Mesenchymal stem cell (in vitro differentiated cells and primary cell): ENCODE measurements at regions not wholly inside any gene's neighbourhood (a gene's known extent, or its start where the extent isn't known, plus 50 kb on each side); places are given as distances from the start of the nearest gene placed in this dataset.

Experiments used
- DNase-seq: peaks from one replicate; pipeline ENCODE4 v3.0.0-alpha.2; 2013
- H2AFZ ChIP-seq: one replicate; pipeline ENCODE4 v1.6.1; 2013; ENCODE audit warnings: low read depth, mild to moderate bottlenecking, control low read depth, inconsistent platforms, low read length, moderate library complexity
- H2AK5ac ChIP-seq: 2 replicates; pipeline ENCODE4 v1.6.1; 2013; ENCODE audit warnings: low read length, moderate library complexity, mild to moderate bottlenecking, inconsistent platforms; ENCODE audit not compliant: severe bottlenecking
- H2BK120ac ChIP-seq: one replicate; pipeline ENCODE4 v1.6.1; 2013; ENCODE audit warnings: low read depth, mild to moderate bottlenecking, inconsistent platforms, low read length, moderate library complexity
- H2BK12ac ChIP-seq, 2 experiments: one replicate each; pipeline ENCODE4 v1.6.1; 2013; ENCODE audit warnings: inconsistent platforms in 2 of 2, low read length in 2 of 2, mild to moderate bottlenecking in 2 of 2, moderate library complexity in 2 of 2, control low read depth in 1 of 2
- H2BK15ac ChIP-seq: one replicate; pipeline ENCODE4 v1.6.1; 2013; ENCODE audit warnings: mild to moderate bottlenecking, low read depth, inconsistent platforms; ENCODE audit not compliant: poor library complexity, severe bottlenecking
- H2BK5ac ChIP-seq: 2 replicates; pipeline ENCODE4 v1.6.1; 2013; ENCODE audit warnings: low read depth, mild to moderate bottlenecking, low read length, control low read depth, inconsistent platforms; ENCODE audit not compliant: poor library complexity, severe bottlenecking
- H3K14ac ChIP-seq, 2 experiments: one replicate each; pipeline ENCODE4 v1.6.1; 2013; ENCODE audit warnings: inconsistent platforms in 2 of 2, low read length in 2 of 2, control low read depth in 1 of 2, mild to moderate bottlenecking in 1 of 2, moderate library complexity in 1 of 2
- H3K18ac ChIP-seq, 2 experiments: one replicate each; pipeline ENCODE4 v1.6.1; 2013; ENCODE audit warnings: inconsistent platforms in 2 of 2, low read length in 2 of 2, control low read depth in 1 of 2, low read depth in 1 of 2, mild to moderate bottlenecking in 1 of 2
- H3K23ac ChIP-seq, 2 experiments: one replicate each; pipeline ENCODE4 v1.6.1; 2013; ENCODE audit warnings: inconsistent platforms in 2 of 2, low read length in 2 of 2, mild to moderate bottlenecking in 2 of 2, moderate library complexity in 2 of 2, control low read depth in 1 of 2
- H3K27ac ChIP-seq: 2 replicates; pipeline ENCODE4 v1.5.1; 2013; ENCODE audit warnings: mild to moderate bottlenecking, moderate library complexity, low read length, control low read depth, inconsistent platforms; ENCODE audit not compliant: poor library complexity, severe bottlenecking
- H3K27me3 ChIP-seq, 2 experiments: 2 replicates each; pipeline versions ENCODE4 v1.6.1 to v1.7.0; 2013; ENCODE audit warnings: low read length in 2 of 2, mild to moderate bottlenecking in 2 of 2, moderate library complexity in 2 of 2, control low read depth in 1 of 2, inconsistent platforms in 1 of 2; ENCODE audit not compliant: control insufficient read depth in 1 of 2, insufficient read depth in 1 of 2
- H3K36me3 ChIP-seq, 2 experiments: 2 replicates each; pipeline versions ENCODE4 v1.6.1 to v1.7.0; 2013; ENCODE audit warnings: low read length in 2 of 2, control low read depth in 1 of 2, inconsistent platforms in 1 of 2, low read depth in 1 of 2, mild to moderate bottlenecking in 1 of 2; ENCODE audit not compliant: insufficient read depth in 2 of 2, control insufficient read depth in 1 of 2
- H3K4ac ChIP-seq, 2 experiments: one replicate each; pipeline ENCODE4 v1.6.1; 2013; ENCODE audit warnings: inconsistent platforms in 2 of 2, low read length in 2 of 2, mild to moderate bottlenecking in 2 of 2, moderate library complexity in 2 of 2, control low read depth in 1 of 2, low read depth in 1 of 2
- H3K4me1 ChIP-seq: 2 replicates; pipeline ENCODE4 v1.6.1; 2013; ENCODE audit warnings: low read depth, low read length, control low read depth; ENCODE audit not compliant: control insufficient read depth, insufficient read depth
- H3K4me2 ChIP-seq: 2 replicates; pipeline ENCODE4 v1.6.1; 2013; ENCODE audit warnings: low read length, mild to moderate bottlenecking, inconsistent platforms; ENCODE audit not compliant: poor library complexity, severe bottlenecking
- H3K4me3 ChIP-seq, 2 experiments: 2 replicates each; pipeline versions ENCODE4 v1.5.1 to v1.7.0; 2013; ENCODE audit warnings: low read length in 2 of 2, mild to moderate bottlenecking in 2 of 2, control low read depth in 1 of 2, low read depth in 1 of 2; ENCODE audit not compliant: insufficient read depth in 1 of 2
- H3K79me1 ChIP-seq: replicated peaks from 2 replicates; pipeline ENCODE4 v1.6.1; 2013; ENCODE audit warnings: mild to moderate bottlenecking, control low read depth, low read length, inconsistent platforms; ENCODE audit not compliant: poor library complexity, severe bottlenecking
- H3K9ac ChIP-seq: 2 replicates; pipeline ENCODE4 v1.7.0; 2013; ENCODE audit warnings: mild to moderate bottlenecking, low read length, moderate library complexity
- H3K9me3 ChIP-seq: 2 replicates; pipeline ENCODE4 v1.7.0; 2013; ENCODE audit warnings: mild to moderate bottlenecking, low read length; ENCODE audit not compliant: control insufficient read depth
- H4K8ac ChIP-seq: one replicate; pipeline ENCODE4 v1.6.1; 2013; ENCODE audit warnings: inconsistent platforms, mild to moderate bottlenecking, low read length, moderate library complexity
- H4K91ac ChIP-seq: one replicate; pipeline ENCODE4 v1.6.1; 2013; ENCODE audit warnings: mild to moderate bottlenecking, low read length, inconsistent platforms
- WGBS: methylation state at CpG from one replicate; pipeline ENCODE4 v1.1.7; 2013; ENCODE audit warnings: mixed read lengths; 5-methylcytosine and 5-hydroxymethylcytosine counted together

DNA sequence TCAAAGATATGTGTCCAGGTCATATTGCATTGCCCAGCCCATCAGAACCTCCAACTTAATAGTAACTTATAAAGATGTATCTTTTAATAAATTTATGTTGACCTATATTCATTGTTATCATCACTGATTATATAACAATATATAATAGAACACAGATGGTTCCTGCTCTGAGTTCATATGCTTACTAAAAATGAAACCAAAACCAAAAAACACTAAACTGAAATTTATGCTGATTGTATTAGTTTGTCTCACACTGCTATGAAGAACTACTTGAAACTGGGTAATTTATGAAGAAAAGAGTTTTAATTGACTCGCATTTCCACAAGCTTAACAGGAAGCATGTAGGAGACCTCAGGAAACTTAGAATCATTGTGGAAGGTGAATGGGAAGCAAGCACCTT is 462.5 kb upstream of the TYRP1 start:
- Histone ChIP-seq H3K79me1 (no peaks in the 10 kb centered on the region), H3K9ac (no peak overlapping the region), H2BK120ac (no peak overlapping the region), H3K4me1 (no peaks in the 10 kb centered on the region), H3K18ac (no peak overlapping the region), H3K14ac (no peak overlapping the region), H2AK5ac (no peak overlapping the region), H2BK12ac (no peak overlapping the region), H2BK5ac (no peak overlapping the region), H3K27me3 (no peaks in the 10 kb centered on the region), H3K36me3 (no peaks in the 10 kb centered on the region), H2AFZ (no peak overlapping the region), H3K23ac (no peak overlapping the region), H3K4ac (no peak overlapping the region), H4K8ac (no peak overlapping the region), H4K91ac (no peak overlapping the region), H2BK15ac (no peak overlapping the region), H3K4me3 (no peak overlapping the region), H3K9me3 (peaks cover 9% of the 10 kb centered on the region), H3K4me2 (no peak overlapping the region), H3K27ac (no peak overlapping the region)
- DNase-seq: no peak
- 82% methylated on average over 1 of the region's 1 CpG for WGBS

DNA sequence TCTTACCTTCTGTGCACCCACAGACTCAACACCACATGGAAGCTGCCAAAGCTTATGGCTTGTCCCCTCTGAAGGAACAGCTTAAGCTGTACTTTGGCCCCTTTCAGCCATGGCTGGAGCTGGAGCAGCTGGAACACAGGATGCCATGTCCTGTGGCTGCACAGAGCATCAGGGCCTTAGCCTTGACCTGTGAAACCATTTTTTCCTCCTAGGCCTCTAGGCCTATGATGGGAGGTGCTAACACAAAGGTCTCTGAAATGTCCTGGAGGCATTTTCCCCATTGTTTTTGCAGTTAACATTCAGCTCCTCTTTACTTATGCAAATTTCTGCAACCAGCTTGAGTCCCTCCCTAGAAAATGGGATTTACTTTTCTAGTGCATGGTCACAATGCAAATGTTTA is 461.4 kb upstream of the TYRP1 start:
- Histone ChIP-seq H3K23ac (no peak overlapping the region), H2BK5ac (no peak overlapping the region), H3K4ac (no peak overlapping the region), H2BK12ac (no peak overlapping the region), H3K14ac (no peak overlapping the region), H2BK15ac (no peak overlapping the region), H3K4me1 (no peaks in the 10 kb centered on the region), H2BK120ac (no peak overlapping the region), H3K27me3 (no peaks in the 10 kb centered on the region), H2AFZ (no peak overlapping the region), H3K4me3 (no peak overlapping the region), H3K9me3 (peaks cover 9% of the 10 kb centered on the region), H4K91ac (no peak overlapping the region), H3K9ac (no peak overlapping the region), H4K8ac (no peak overlapping the region), H3K4me2 (no peak overlapping the region), H2AK5ac (no peak overlapping the region), H3K18ac (no peak overlapping the region), H3K36me3 (no peaks in the 10 kb centered on the region), H3K79me1 (no peaks in the 10 kb centered on the region), H3K27ac (no peak overlapping the region)
- DNase-seq: no peak

DNA sequence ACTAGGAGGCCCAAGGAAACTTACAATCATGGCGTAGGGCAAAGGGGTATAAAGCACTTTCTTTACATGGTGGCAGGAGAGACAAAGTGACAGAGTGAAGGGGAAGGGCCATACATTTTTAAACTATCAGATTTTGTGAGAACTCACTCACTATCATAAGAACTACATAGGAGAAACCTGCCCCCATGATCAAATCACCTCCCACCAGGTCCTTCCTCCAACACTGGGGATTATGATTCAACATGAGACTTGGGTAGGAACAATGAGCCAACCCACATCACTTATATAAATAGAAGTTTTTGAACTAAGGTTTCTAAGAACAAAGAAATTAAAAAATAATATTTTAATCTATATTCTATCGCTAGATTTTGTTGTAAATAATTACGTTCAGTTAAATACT is 460.3 kb upstream of the TYRP1 start:
- 100% methylated on average over 1 of the region's 3 CpGs for WGBS
- no peak overlapping the region for H4K8ac ChIP-seq
- H3K27ac ChIP-seq: no peak overlapping the region

DNA sequence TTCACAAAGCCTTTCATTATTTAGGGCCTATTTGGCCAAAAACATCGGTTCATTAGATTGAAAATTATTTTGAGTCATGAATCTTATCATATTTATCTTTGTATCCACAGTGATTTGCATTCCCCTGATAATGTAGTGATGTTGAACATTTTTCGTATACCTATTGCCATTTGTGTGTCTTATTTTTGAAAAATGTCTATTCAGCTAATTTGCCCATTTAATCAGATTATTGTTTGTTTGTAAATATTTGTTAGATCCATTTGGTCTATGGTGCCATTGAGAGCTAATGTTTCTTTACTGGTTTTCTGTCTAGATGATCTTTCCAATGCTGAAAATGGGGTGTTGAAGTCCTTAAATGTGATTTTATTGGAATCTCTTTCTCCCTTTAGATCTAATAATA is 439.2 kb upstream of the TYRP1 start:
- Histone ChIP-seq H3K23ac (no peak overlapping the region), H3K27ac (no peak overlapping the region), H4K91ac (no peak overlapping the region), H3K9me3 (peaks cover 31% of the 10 kb centered on the region), H3K27me3 (no peaks in the 10 kb centered on the region), H2BK120ac (no peak overlapping the region), H2BK5ac (no peak overlapping the region), H3K4ac (no peak overlapping the region), H3K4me1 (no peaks in the 10 kb centered on the region), H3K4me3 (no peak overlapping the region), H3K4me2 (no peak overlapping the region), H3K18ac (no peak overlapping the region), H2BK12ac (no peak overlapping the region), H2AK5ac (no peak overlapping the region), H3K79me1 (no peaks in the 10 kb centered on the region), H2BK15ac (no peak overlapping the region), H4K8ac (no peak overlapping the region), H3K36me3 (no peaks in the 10 kb centered on the region), H3K14ac (no peak overlapping the region), H3K9ac (no peak overlapping the region), H2AFZ (no peak overlapping the region)
- no peak for DNase-seq
- WGBS: no CpG with 5 or more reads among the region's 2 CpGs

More for the DNA sequence above, 460.3 kb upstream of the TYRP1 start:
- no peak overlapping the region for H3K23ac ChIP-seq
- H3K36me3 ChIP-seq: no peaks in the 10 kb centered on the region
- H3K4ac ChIP-seq: no peak overlapping the region
- no peaks in the 10 kb centered on the region for H3K4me1 ChIP-seq
- H2AK5ac ChIP-seq: no peak overlapping the region
- H4K91ac ChIP-seq: no peak overlapping the region
- H3K4me2 ChIP-seq: no peak overlapping the region
- no peak overlapping the region for H2AFZ ChIP-seq
- no peak overlapping the region for H2BK5ac ChIP-seq
- H3K18ac ChIP-seq: no peak overlapping the region
- H3K9me3 ChIP-seq: peaks cover 9% of the 10 kb centered on the region
- no peak overlapping the region for H3K4me3 ChIP-seq
- no peaks in the 10 kb centered on the region for H3K79me1 ChIP-seq
- no peak overlapping the region for H3K14ac ChIP-seq
- no peaks in the 10 kb centered on the region for H3K27me3 ChIP-seq
- H2BK15ac ChIP-seq: no peak overlapping the region
- H2BK120ac ChIP-seq: no peak overlapping the region
- H2BK12ac ChIP-seq: no peak overlapping the region
- no peak for DNase-seq
- H3K9ac ChIP-seq: no peak overlapping the region
